NCI-H774 (cell line): ENCODE measurements at regions not wholly inside any gene's neighbourhood (a gene's known extent, or its start where the extent isn't known, plus 50 kb on each side); places are given as distances from the start of the nearest gene placed in this dataset.

Experiments used
- DNase-seq: peaks from one replicate; lab custom pipeline; 2025; lab: John Stamatoyannopoulos, UW

- no peak for DNase-seq
Observed at GRCh38 chr2:120852200-120852815, 116.6 kb downstream of the GLI2 start.

- no peak for DNase-seq
Observed at GRCh38 chr2:120853306-120854013, 117.8 kb downstream of the GLI2 start.

- no peak for DNase-seq
Observed at GRCh38 chr2:120854014-120854620, 118.4 kb downstream of the GLI2 start.

- no peak for DNase-seq
Observed at GRCh38 chr2:120854766-120855530, 119.3 kb downstream of the GLI2 start.

- DNase-seq = no peak
Observed at GRCh38 chr2:120855855-120856405, 120.3 kb downstream of the GLI2 start.

GRCh38 chr2:120856421-120856862 lies 120.8 kb downstream of the GLI2 start:
- DNase-seq = no peak

GRCh38 chr2:120857422-120857821 lies 121.8 kb downstream of the GLI2 start:
- no peak for DNase-seq

- no peak for DNase-seq
Observed at GRCh38 chr2:120857931-120858330, 122.3 kb downstream of the GLI2 start.

- no peak for DNase-seq
Observed at GRCh38 chr2:120858361-120859106, 122.9 kb downstream of the GLI2 start.

- no peak for DNase-seq
Observed at GRCh38 chr2:120859128-120859527, 123.5 kb downstream of the GLI2 start.

GRCh38 chr2:120859814-120860578 lies 124.3 kb downstream of the GLI2 start:
- no peak for DNase-seq

- no peak for DNase-seq
Observed at GRCh38 chr2:120860579-120860922, 124.9 kb downstream of the GLI2 start.

GRCh38 chr2:120861191-120861575 lies 125.5 kb downstream of the GLI2 start:
- no peak for DNase-seq

GRCh38 chr2:120861576-120862191 lies 126.0 kb downstream of the GLI2 start:
- no peak for DNase-seq

GRCh38 chr2:120862201-120863060 lies 126.8 kb downstream of the GLI2 start:
- DNase-seq = no peak

- no peak for DNase-seq
Observed at GRCh38 chr2:120863146-120863545, 127.5 kb downstream of the GLI2 start.

- DNase-seq = no peak
Observed at GRCh38 chr2:120863661-120864320, 128.1 kb downstream of the GLI2 start.

GRCh38 chr2:120864981-120865380 lies 129.3 kb downstream of the GLI2 start:
- no peak for DNase-seq

GRCh38 chr2:120865656-120866055 lies 130.0 kb downstream of the GLI2 start:
- DNase-seq = no peak
